ENCODE measurements at regions not wholly inside any gene's neighbourhood (a gene's known extent, or its start where the extent isn't known, plus 50 kb on each side); places are given as distances from the start of the nearest gene placed in this dataset.

DNA sequence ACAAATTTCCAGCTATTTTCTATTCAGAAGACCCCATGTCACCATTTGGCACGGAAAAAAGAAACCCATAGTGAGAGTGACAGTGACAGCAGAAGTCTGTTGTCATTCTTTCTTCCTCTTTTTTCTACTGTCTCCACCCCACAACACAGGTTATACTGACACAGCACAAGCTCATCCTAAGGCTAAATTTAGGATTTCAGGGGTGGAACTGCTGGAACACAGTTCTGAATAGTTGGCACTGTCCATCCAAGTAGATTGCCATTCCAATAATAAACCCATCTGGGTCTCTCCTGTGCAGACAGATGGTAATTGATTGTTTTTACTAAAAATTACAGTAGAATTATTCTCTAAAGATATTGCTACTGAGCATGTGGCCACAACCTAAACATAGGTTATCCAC lies 95.2 kb upstream of the C11orf87 start:
- intact Hi-C loops (cut with micrococcal nuclease) = no loop called here
- no peak overlapping the region for H3K4me3 Mint-ChIP-seq

DNA sequence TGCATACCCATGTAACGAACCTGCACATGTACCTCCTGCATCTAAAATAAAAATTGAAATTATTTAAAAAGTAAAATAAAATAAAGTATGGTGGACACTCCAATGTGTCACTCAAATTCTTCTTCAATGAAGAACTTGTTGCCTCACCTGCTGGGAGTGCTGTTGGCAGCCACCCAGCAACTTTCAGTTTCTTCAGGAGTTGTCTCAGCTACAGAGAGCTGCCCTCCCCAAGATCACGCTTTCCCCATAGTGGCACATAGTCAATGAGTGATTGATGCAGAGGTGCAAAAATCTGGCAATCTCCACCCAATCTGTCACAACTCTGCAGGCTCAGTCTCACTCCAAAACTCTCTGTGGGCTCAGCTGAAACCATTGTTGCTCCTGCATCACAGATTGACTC lies 92.3 kb upstream of the C11orf87 start:
- ChIA-PET POLR2A (no interaction called here), CTCF (no interaction called here)
- Mint-ChIP-seq H3K4me3 (no peak overlapping the region), H3K4me1 (ENCODE audit: low read depth) (no peaks in the 10 kb centered on the region), H3K27ac (no peak overlapping the region), H3K27me3 (no peaks in the 10 kb centered on the region), H3K36me3 (no peaks in the 10 kb centered on the region), H3K9me3 (peaks cover 4% of the 10 kb centered on the region)
- intact Hi-C loops (cut with micrococcal nuclease) = no loop called here
- no peak for DNase-seq

More for the DNA sequence above, 95.2 kb upstream of the C11orf87 start:
- Mint-ChIP-seq H3K27me3 (no peaks in the 10 kb centered on the region), H3K36me3 (no peaks in the 10 kb centered on the region), H3K9me3 (peaks cover 4% of the 10 kb centered on the region), H3K27ac (no peak overlapping the region), H3K4me1 (ENCODE audit: low read depth) (no peaks in the 10 kb centered on the region)
- ChIA-PET POLR2A (no interaction called here), CTCF (no interaction called here)
- no peak for DNase-seq

DNA sequence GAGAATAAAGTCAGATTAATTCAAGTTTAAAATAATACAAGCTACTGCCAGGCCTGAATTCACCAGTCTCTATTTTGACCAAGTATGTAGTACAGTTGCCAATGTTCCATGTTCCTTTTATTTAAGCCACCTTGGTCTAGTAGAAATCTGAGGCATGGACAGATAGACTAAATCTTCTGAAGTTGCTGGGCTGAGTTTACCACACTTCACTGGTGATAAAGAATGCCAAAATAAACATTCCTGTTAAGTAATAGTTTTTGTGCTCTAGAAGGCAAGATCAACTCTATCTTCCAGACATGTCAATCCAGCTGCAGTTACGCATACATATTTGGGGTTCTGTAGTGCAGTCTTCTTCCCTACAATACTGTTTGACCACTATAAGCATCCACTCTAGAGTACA lies 83.9 kb upstream of the C11orf87 start:
- Mint-ChIP-seq H3K4me3 (no peak overlapping the region), H3K36me3 (no peaks in the 10 kb centered on the region), H3K27ac (no peak overlapping the region), H3K9me3 (no peaks in the 10 kb centered on the region), H3K27me3 (no peaks in the 10 kb centered on the region), H3K4me1 (ENCODE audit: low read depth) (no peaks in the 10 kb centered on the region)
- intact Hi-C loops (cut with micrococcal nuclease) = no loop called here
- ChIA-PET POLR2A (no interaction called here), CTCF (no interaction called here)
- DNase-seq = no peak

DNA sequence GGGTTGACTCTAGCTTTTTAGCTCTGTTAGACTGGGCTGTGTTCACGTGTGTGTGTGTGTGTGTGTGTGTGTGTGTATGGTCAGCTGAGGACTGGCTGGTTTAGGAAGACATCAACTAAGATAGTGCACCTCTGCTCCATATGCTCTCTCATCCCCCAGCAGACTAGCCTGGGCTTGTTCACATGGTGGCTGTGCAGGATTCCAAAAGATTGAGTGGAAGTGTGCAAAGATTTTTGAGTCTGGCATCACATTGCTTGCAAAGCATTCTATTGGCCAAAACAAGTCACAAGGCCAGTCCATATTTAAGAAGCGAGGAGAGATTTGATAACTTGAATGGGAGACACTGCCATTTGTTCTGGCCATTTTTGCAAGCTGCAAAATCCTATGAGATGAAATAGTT lies 79.7 kb upstream of the C11orf87 start:
- Mint-ChIP-seq H3K27ac (no peak overlapping the region), H3K27me3 (no peaks in the 10 kb centered on the region), H3K9me3 (peaks cover 5% of the 10 kb centered on the region), H3K4me3 (no peak overlapping the region), H3K36me3 (no peaks in the 10 kb centered on the region), H3K4me1 (ENCODE audit: low read depth) (no peaks in the 10 kb centered on the region)
- intact Hi-C loops (cut with micrococcal nuclease) = no loop called here
- DNase-seq = no peak
- POLR2A ChIA-PET = no interaction called here
- CTCF ChIA-PET = no interaction called here

DNA sequence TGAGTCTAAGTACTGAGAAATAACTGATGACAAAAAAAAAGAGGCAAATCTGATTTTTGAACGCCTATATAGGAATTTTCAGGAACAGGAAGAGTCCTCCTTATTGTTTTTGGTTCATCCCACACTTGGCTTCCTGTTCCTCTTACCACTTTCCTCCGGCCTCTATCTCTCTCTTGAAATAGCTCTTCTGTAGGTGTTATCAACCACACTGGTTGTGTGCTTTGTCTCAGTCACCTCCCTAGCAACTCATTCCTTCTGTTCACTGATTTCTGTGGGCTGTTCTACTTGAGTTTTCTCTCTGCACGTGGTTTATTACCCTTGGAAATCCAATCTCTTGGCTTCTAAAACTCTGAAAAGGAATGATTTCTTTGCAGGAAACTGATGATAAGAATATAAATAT lies 78.7 kb upstream of the C11orf87 start:
- POLR2A ChIA-PET = no interaction called here
- Mint-ChIP-seq H3K9me3 (peaks cover 5% of the 10 kb centered on the region), H3K36me3 (no peaks in the 10 kb centered on the region), H3K4me1 (ENCODE audit: low read depth) (no peaks in the 10 kb centered on the region), H3K27ac (no peak overlapping the region), H3K27me3 (no peaks in the 10 kb centered on the region), H3K4me3 (no peak overlapping the region)
- DNase-seq = no peak
- CTCF ChIA-PET = no interaction called here
- intact Hi-C loops (cut with micrococcal nuclease) = no loop called here

DNA sequence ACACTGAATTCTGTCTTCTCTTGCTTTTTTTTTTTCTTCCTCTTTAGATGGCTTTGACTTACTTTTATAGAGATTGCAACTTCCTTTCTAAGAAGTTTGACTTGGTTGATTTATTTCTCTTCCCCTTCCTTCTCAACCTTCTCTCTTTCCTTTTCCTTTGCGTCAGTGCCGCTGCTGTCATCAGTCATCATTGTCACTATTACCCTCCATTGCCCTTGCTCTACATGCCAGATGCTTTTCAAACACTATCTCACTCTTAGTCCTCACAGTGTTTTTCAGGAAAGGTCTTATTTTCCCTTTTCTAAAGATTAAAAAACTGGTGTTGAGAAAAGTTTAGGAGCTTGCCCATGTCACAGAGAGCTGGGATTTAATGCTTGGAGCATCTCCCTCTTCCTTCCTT lies 74.7 kb upstream of the C11orf87 start:
- no peak overlapping the region for H3K27ac Mint-ChIP-seq

DNA sequence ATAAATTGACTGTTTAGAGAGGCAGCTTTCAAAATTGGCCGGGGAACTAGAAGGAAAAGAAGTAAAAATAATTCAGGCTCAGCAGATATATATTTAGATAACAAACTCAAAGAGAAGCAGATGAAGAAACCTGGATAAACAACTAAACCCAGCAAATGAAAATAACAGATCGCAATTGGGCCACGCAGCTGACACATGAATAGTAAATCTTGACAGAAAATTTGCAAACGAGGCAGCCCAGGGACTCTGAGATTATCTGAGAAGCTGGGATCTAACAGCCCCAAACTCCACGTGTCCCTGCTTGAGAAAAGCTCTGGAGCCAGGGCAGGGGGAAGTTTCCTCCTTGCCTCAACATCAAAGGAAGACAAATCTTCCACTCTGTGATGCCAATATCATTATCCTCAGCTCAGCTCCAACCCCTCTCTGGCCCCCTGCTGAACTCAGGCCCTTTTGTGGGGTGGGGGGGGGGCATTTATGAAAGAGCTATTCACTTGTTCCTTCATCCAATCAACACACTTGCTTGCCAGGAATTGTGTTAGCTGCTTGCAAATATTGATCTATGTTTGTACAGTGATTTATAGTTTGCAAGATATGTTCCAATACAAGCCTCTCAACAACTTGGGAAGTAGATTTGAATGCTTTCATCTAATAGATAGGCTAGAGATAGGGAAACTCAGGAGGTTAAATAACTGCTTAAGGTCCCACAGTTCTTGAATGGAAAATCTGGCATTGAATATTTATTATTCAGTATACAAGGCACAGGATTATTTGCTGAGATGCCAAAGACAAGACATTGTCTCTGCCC lies 72.5 kb upstream of the C11orf87 start:
- DNase-seq = no peak
- Mint-ChIP-seq H3K9me3 (peaks cover 11% of the 10 kb centered on the region), H3K27me3 (no peaks in the 10 kb centered on the region), H3K4me3 (no peak overlapping the region), H3K27ac (no peak overlapping the region), H3K4me1 (ENCODE audit: low read depth) (no peaks in the 10 kb centered on the region), H3K36me3 (no peaks in the 10 kb centered on the region)
- intact Hi-C loops (cut with micrococcal nuclease) = no loop called here
- ChIA-PET POLR2A (no interaction called here), CTCF (interaction anchor here (0.6 kb wide), 1 partner anchor 1006 kb away, joined by 4 read pairs; no protein-coding TSS in a partner anchor)

More for the DNA sequence above, 74.7 kb upstream of the C11orf87 start:
- H3K4me3 Mint-ChIP-seq = no peak overlapping the region
- intact Hi-C loops (cut with micrococcal nuclease) = no loop called here
- peaks cover 8% of the 10 kb centered on the region for H3K9me3 Mint-ChIP-seq
- no peaks in the 10 kb centered on the region for H3K27me3 Mint-ChIP-seq
- no peaks in the 10 kb centered on the region for H3K36me3 Mint-ChIP-seq
- DNase-seq = no peak
- ChIA-PET POLR2A (no interaction called here), CTCF (no interaction called here)
- H3K4me1 Mint-ChIP-seq (ENCODE audit: low read depth) = no peaks in the 10 kb centered on the region

DNA sequence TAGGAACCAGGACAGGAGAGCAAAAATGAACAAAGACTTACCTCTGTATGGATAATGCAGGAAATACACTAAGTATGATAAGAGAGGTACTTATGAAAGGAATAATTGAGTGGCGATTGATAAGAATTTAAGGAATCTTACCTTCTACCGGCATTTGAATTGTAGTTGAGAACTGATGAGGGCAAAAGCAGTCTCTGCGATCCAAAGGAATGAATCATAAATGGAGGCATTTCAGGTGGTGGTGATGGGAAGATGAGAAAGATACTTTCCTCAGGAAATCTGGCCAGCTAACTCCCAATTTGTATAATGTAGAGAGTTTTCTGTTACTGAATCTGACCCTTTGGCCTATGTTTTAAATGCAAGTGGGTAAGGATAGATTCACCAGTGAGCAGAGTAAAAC lies 71.9 kb upstream of the C11orf87 start:
- H3K27me3 Mint-ChIP-seq = no peaks in the 10 kb centered on the region
- CTCF ChIA-PET = no interaction called here
- no peaks in the 10 kb centered on the region for H3K36me3 Mint-ChIP-seq
- H3K9me3 Mint-ChIP-seq = peaks cover 8% of the 10 kb centered on the region
- H3K4me1 Mint-ChIP-seq (ENCODE audit: low read depth) = no peaks in the 10 kb centered on the region
- POLR2A ChIA-PET = no interaction called here
- DNase-seq = no peak
- intact Hi-C loops (cut with micrococcal nuclease) = no loop called here
- no peak overlapping the region for H3K4me3 Mint-ChIP-seq
- no peak overlapping the region for H3K27ac Mint-ChIP-seq

DNA sequence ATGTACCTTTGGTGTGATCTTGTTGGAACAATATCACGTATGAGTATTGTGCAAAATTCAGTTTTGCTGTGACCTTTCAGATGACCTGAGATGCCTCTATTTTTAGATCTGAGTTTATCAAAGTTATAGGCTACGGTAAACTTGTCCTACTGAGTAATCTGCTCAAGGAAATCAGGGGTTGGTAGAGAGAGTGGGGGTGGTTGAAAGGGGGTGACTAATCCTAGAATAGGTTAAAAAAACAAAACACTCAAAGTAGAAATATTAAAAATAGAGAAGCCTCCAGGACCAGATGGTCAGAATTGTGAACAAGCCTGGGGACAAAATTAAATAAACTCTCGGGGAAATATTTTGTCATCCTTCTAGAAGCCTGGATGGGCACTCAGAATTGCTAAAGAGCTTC lies 59.9 kb upstream of the C11orf87 start:
- Mint-ChIP-seq H3K4me3 (no peak overlapping the region), H3K27ac (no peak overlapping the region), H3K9me3 (no peaks in the 10 kb centered on the region), H3K36me3 (no peaks in the 10 kb centered on the region), H3K27me3 (no peaks in the 10 kb centered on the region), H3K4me1 (ENCODE audit: low read depth) (no peaks in the 10 kb centered on the region)
- POLR2A ChIA-PET = no interaction called here
- no peak for DNase-seq
- CTCF ChIA-PET = no interaction called here
- intact Hi-C loops (cut with micrococcal nuclease) = no loop called here

DNA sequence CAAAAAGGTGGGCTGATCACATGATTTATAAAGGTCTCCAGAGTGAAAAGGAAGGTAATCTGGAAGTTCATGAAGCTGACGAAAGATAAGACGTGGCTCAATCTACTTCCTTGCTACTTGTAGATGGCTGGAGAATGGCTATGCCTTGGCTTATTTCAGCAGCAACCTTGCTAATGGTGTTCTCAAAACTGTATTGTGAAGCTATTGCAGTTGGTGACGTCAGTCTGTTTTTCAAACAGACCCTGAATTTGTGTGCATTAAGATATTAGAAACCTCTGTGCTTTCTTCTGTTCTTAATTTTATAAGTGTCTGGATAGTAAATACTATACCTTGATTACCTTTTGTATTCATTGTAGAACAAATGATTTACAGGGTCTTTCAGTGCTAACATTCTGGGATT lies 58.3 kb upstream of the C11orf87 start:
- Mint-ChIP-seq H3K27me3 (no peaks in the 10 kb centered on the region), H3K27ac (no peak overlapping the region), H3K9me3 (no peaks in the 10 kb centered on the region), H3K4me3 (no peak overlapping the region), H3K36me3 (no peaks in the 10 kb centered on the region), H3K4me1 (ENCODE audit: low read depth) (no peaks in the 10 kb centered on the region)
- ChIA-PET CTCF (interaction anchor here (0.6 kb wide), 1 partner anchor 23 kb away, joined by 3 read pairs; no protein-coding TSS in a partner anchor), POLR2A (no interaction called here)
- intact Hi-C loops (cut with micrococcal nuclease) = no loop called here
- DNase-seq = no peak

DNA sequence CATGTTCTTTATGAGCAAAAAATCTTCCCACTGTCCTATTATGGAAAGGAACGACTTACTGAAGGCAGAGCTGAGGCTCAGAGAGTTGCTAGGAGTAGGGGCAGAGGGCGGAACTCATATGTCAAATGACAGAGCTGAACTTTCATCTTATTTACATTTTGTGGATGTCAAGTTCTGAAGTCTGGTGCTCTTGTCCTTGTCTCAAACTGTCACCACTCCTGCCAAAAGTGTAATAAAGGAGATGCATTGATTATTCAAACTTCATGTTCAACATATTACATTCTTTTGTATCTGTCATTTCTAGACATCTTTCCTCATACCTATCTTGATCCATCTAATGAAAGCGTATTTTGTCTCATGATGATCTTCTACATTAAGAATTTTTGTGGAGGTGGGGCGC lies 57.1 kb upstream of the C11orf87 start:
- Mint-ChIP-seq H3K27me3 (no peaks in the 10 kb centered on the region), H3K4me1 (ENCODE audit: low read depth) (no peaks in the 10 kb centered on the region), H3K36me3 (no peaks in the 10 kb centered on the region), H3K9me3 (no peaks in the 10 kb centered on the region), H3K4me3 (no peak overlapping the region), H3K27ac (no peak overlapping the region)
- CTCF ChIA-PET = no interaction called here
- intact Hi-C loops (cut with micrococcal nuclease) = no loop called here
- DNase-seq = no peak
- POLR2A ChIA-PET = no interaction called here

DNA sequence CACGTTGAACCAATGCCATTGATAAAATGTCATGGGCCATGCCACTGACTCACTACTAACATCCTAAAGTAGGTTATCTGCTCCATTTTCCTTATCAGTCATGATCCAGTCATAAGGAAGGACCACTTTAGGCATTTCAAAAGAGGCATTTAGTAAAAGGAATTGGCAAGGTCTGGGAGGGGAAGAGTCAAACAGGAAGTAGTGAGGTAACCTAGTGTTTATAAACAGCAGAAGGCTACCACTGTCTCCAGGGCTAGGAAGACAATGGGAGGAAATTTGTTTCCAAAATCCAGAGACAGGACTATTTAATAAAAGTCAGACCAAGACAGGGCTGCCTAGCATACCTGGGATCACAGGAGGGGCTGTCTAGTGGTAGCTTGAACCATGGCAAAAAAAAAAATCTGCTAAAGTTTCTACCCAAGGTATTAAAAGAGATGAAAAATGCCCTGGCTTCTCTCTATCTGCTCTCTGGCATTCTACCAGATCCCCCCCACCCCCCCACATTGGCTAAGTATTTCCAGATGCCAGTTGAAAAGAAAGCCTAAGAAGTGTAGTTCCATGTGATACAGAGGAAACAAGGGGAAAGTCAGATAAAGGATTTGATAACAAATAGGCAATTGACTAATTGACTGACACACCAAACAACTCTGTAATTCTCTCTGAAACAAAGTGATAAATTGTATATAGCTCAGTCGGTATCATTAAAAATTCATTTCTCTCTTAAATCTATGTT lies 50.4 kb upstream of the C11orf87 start:
- H3K4me3 Mint-ChIP-seq = no peak overlapping the region
- DNase-seq = no peak
- ChIA-PET CTCF (no interaction called here), POLR2A (no interaction called here)
- no peaks in the 10 kb centered on the region for H3K4me1 Mint-ChIP-seq (ENCODE audit: low read depth)
- H3K36me3 Mint-ChIP-seq = no peaks in the 10 kb centered on the region
- no peak overlapping the region for H3K27ac Mint-ChIP-seq
- H3K9me3 Mint-ChIP-seq = peaks cover 4% of the 10 kb centered on the region
- no peaks in the 10 kb centered on the region for H3K27me3 Mint-ChIP-seq
- intact Hi-C loops (cut with micrococcal nuclease) = no loop called here
